Fibroblast of lung (primary cell): ENCODE measurements at regions not wholly inside any gene's neighbourhood (a gene's known extent, or its start where the extent isn't known, plus 50 kb on each side); places are given as distances from the start of the nearest gene placed in this dataset.
A peak's percentile ranks its signal among the peaks of the same experiment; 100 is the strongest.

Experiments used
- DNase-seq, 2 donors: peaks; one replicate each; pipeline versions ENCODE4 v3.0.0 to v3.0.0-alpha.2; 2010; ENCODE audit warnings: low read depth in 2 of 2
- H2AFZ ChIP-seq: 2 replicates; pipeline ENCODE4 v1.5.1; 2012; ENCODE audit warnings: low read length, control low read depth, inconsistent platforms
- H3K27ac ChIP-seq: 2 replicates; pipeline ENCODE4 v1.5.1; 2011; ENCODE audit warnings: low read length, control low read depth; ENCODE audit not compliant: insufficient read depth
- H3K27me3 ChIP-seq: 2 replicates; pipeline ENCODE4 v1.5.1; 2011; ENCODE audit warnings: mild to moderate bottlenecking, low read length; ENCODE audit not compliant: control insufficient read depth, insufficient read depth
- H3K36me3 ChIP-seq: 2 replicates; pipeline ENCODE4 v1.5.1; 2011; ENCODE audit warnings: low read length; ENCODE audit not compliant: control insufficient read depth, insufficient read depth
- H3K4me1 ChIP-seq: 2 replicates; pipeline ENCODE4 v1.5.1; 2011; ENCODE audit warnings: low read length; ENCODE audit not compliant: control insufficient read depth, insufficient read depth; ENCODE audit errors: extremely low read depth
- H3K4me2 ChIP-seq: 2 replicates; pipeline ENCODE4 v1.5.1; 2011; ENCODE audit warnings: low read length, control low read depth; ENCODE audit not compliant: insufficient read depth; ENCODE audit errors: extremely low read depth
- H3K4me3 ChIP-seq, 4 experiments: fragments of 200-600 bp in 1 of 4; sonication (generic) in 1 of 4; replicated peaks in 1 of 4; 2 replicates each; pipeline ENCODE4 v1.5.1; 2011 to 2016; ENCODE audit warnings: low read length in 4 of 4, low read depth in 3 of 4, mild to moderate bottlenecking in 3 of 4, control low read depth in 2 of 4, inconsistent platforms in 1 of 4, mixed read lengths in 1 of 4; ENCODE audit not compliant: insufficient read depth in 1 of 4; ENCODE audit errors: control extremely low read depth in 1 of 4
- H3K79me2 ChIP-seq: 2 replicates; pipeline ENCODE4 v1.5.1; 2012; ENCODE audit warnings: mild to moderate bottlenecking, low read length, inconsistent platforms; ENCODE audit not compliant: control insufficient read depth, insufficient read depth
- H3K9ac ChIP-seq: 2 replicates; pipeline ENCODE4 v1.5.1; 2011; ENCODE audit warnings: mild to moderate bottlenecking, low read length, control low read depth; ENCODE audit not compliant: insufficient read depth
- H3K9me3 ChIP-seq: 2 replicates; pipeline ENCODE4 v1.5.1; 2012; ENCODE audit warnings: low read depth, low read length; ENCODE audit not compliant: control insufficient read depth, insufficient read depth
- H4K20me1 ChIP-seq: 2 replicates; pipeline ENCODE4 v1.5.1; 2011; ENCODE audit warnings: low read length; ENCODE audit not compliant: control insufficient read depth, insufficient read depth; ENCODE audit errors: extremely low read depth
- CTCF ChIP-seq, 2 donors: IDR thresholded peaks in 1 of 2; conservative IDR thresholded peaks in 1 of 2; 1 replicate in 1 of 2; 2 replicates in 1 of 2; pipeline ENCODE4 v1.5.1; 2011 to 2012; ENCODE audit warnings: low read length in 2 of 2, control low read depth in 1 of 2, inconsistent platforms in 1 of 2, low read depth in 1 of 2, mild to moderate bottlenecking in 1 of 2
- EZH2 ChIP-seq: IDR thresholded peaks from 2 replicates; pipeline ENCODE4 v1.5.1; 2012; ENCODE audit warnings: low read length, control low read depth, mild to moderate bottlenecking; ENCODE audit errors: missing control alignments

- Histone ChIP-seq H3K9me3 (no peaks in the 10 kb centered on the region), H3K27ac (no peak overlapping the region), H3K36me3 (no peaks in the 10 kb centered on the region), H3K9ac (no peak overlapping the region), H3K4me1 (no peaks in the 10 kb centered on the region), H3K27me3 (no peaks in the 10 kb centered on the region), H2AFZ (no peak overlapping the region), H3K79me2 (no peaks in the 10 kb centered on the region), H3K4me2 (no peak overlapping the region), H3K4me3 (no peak overlapping the region), H4K20me1 (no peaks in the 10 kb centered on the region)
- no peak for TF ChIP-seq EZH2
- TF ChIP-seq CTCF (conservative IDR thresholded peaks at IDR 0.05 in 1 of 2, IDR thresholded peaks at IDR 0.05 in 1 of 2; ENCODE audit: low read depth in 1 of 2, low read length in 2 of 2) = no peak
- peak; percentile 42 to 58 for DNase-seq
Measured at GRCh38 chr2:120887320-120887697, 151.6 kb downstream of the GLI2 start.

- no peak overlapping the region for H3K4me2 ChIP-seq
- H3K4me1 ChIP-seq = no peaks in the 10 kb centered on the region
- no peak overlapping the region for H3K27ac ChIP-seq
- TF ChIP-seq CTCF (conservative IDR thresholded peaks at IDR 0.05 in 1 of 2, IDR thresholded peaks at IDR 0.05 in 1 of 2; ENCODE audit: low read depth in 1 of 2, low read length in 2 of 2) = no peak
- TF ChIP-seq EZH2 = no peak
- H3K9ac ChIP-seq = no peak overlapping the region
- H3K36me3 ChIP-seq = no peaks in the 10 kb centered on the region
- H4K20me1 ChIP-seq = no peaks in the 10 kb centered on the region
- no peak for DNase-seq
- no peaks in the 10 kb centered on the region for H3K9me3 ChIP-seq
- no peaks in the 10 kb centered on the region for H3K79me2 ChIP-seq
- no peaks in the 10 kb centered on the region for H3K27me3 ChIP-seq
- H2AFZ ChIP-seq = no peak overlapping the region
- H3K4me3 ChIP-seq = no peak overlapping the region
Measured at GRCh38 chr2:120887741-120888231, 152.1 kb downstream of the GLI2 start.

GRCh38 chr2:120888851-120889250 is 153.2 kb downstream of the GLI2 start:
- Histone ChIP-seq H3K9ac (no peak overlapping the region), H3K4me2 (no peak overlapping the region), H3K27me3 (no peaks in the 10 kb centered on the region), H3K27ac (no peak overlapping the region), H3K9me3 (no peaks in the 10 kb centered on the region), H3K4me1 (no peaks in the 10 kb centered on the region), H2AFZ (no peak overlapping the region), H3K36me3 (no peaks in the 10 kb centered on the region), H3K79me2 (no peaks in the 10 kb centered on the region), H4K20me1 (no peaks in the 10 kb centered on the region), H3K4me3 (no peak overlapping the region)
- no peak for DNase-seq
- TF ChIP-seq CTCF (conservative IDR thresholded peaks at IDR 0.05 in 1 of 2, IDR thresholded peaks at IDR 0.05 in 1 of 2; ENCODE audit: low read depth in 1 of 2, low read length in 2 of 2) = no peak
